Kasumi-1 (cell line): ENCODE measurements at regions not wholly inside any gene's neighbourhood (a gene's known extent, or its start where the extent isn't known, plus 50 kb on each side); places are given as distances from the start of the nearest gene placed in this dataset.
"Not testable (repeated sequence)": the region's sequence is repeated elsewhere in the genome, so short reads cannot be mapped to it uniquely, and the experiment has no call there.

Experiments used
- DNase-seq, 2 experiments: peaks; one replicate each; lab custom pipeline; 2025; lab: John Stamatoyannopoulos, UW

DNA sequence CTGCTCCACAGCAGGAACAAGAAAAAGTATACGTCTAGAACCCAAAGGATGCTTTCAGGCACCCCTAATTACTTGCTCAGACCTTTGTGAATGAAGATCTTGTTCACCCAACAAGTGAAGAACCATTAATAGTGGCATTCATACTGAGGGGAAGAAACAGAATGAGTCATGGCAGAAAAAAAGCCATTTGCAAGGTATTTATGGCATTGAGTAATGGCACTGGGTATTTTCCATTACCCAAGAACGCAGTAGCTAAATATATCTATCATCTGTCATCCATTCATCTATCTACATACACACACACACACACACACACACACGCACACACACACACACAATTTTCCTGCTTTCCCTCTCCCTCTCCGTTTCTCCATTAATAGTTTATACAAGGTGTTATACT lies 56.4 kb upstream of the XIRP2 start:
- DNase-seq, result no peak

DNA sequence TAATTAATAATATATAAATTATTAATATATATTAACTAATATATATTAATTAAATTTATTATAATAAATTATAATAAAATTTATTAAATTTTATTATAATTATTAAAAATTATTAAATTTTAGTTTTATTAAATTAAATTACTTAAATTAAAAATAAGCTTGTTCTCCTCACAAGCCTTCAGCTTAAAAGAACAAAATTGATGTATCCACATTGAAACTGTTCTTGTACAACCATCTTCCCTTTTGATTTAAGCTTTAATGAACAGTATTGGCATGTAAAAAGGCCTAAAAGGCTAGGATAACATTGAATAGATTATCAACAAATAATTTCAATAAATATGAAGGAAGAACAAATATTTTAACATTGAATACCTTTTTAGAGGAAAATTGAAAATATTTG lies 62.4 kb upstream of the XIRP2 start:
- no peak for DNase-seq

DNA sequence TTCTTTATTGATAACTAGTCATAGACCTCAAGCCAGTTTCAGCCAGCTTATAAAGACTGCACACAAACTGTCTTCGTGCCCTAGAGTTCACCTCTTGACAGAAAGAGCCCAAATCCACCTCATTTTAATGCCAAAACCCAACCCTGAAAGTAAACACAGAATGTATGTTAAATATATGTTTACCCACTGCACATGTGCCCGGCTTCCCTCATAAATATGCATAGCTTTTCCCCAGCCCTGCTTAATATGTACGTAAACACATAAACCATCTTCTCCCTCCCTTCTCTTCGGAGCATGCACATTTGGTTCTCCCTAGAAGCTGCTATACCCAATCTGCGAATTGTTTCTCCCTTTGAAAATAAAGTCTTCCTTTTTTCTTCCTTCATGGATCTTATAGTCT lies 73.9 kb upstream of the XIRP2 start:
- no peak for DNase-seq

DNA sequence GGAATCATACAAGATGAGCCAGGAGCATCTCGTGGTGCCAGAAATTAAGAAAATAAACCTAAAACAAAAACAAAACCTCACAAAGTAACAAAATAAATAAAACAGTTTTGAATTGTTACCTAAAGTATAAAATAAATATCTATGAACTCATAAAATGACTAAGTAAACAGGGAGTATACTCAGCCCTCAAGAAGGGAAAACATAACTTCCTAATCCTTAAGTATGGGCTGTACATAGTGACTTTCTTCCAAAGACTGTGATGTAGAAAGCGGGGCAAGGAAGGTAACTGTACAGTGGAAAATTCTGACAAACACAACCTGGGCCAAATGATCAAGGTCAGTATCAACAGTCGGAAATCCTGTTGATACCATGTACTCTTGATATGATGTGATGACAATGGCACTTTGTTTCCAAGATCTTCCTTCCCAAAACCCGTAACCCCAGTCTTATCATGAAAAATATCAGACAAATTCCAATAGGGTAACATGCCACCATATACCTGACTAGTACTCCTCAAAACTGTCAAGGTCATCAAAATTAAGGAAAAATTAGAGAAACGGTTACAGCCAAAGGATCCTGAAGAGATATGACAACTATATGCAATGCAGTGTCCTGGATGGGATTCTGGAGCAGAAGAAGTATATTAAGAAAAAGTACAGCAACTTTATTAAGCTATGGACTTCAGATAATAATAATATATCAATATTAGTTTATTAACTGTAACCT lies 76.0 kb upstream of the XIRP2 start:
- no peak for DNase-seq

DNA sequence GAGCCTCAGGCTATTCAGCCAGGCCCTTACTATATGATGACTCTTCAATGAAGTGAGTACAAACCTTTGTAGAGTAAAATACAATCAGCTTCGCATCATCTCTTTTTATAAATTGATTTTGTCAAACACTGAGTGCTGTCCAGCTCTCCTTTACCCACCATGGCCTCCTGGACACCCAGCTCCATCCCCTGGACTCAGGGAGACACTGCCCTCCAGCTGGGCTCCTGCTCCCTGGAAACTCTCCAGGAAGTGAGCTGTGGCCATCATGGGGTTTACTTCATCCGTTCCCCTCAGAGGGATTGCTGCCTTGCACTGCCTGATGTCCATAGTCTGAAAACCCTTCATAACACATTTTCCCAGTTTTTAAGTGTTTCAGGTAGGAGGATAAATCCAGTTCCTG lies 82.5 kb upstream of the XIRP2 start:
- DNase-seq, result no peak

DNA sequence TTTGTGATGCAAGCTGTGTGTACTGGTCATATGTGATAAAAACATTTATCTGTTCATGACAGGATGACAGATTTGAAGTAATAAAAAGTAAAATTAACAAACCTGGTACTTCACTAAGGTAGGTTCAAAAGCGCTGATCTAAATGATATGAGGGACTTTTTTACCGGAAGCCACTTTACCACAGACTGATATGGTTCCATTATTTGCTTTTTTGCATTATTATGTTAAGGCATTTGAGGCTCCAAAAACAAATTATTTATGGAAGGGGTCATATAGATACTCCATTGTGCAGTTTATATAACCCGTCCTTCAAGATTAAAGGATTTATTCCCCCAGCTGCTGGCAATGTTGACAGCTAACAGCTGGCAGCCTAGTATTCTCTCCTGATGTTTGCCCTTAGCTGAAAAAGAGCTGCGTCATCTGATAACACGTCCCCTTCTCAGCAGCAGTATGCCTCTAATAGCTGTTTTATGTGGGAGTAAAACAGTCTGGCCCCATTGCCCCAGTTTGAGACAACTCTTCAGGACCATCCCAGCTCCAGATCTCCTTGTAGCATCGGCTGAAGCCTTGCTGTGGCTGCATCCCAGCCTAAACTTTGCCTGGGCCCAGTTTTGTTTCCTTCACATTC lies 84.8 kb upstream of the XIRP2 start:
- no peak for DNase-seq

DNA sequence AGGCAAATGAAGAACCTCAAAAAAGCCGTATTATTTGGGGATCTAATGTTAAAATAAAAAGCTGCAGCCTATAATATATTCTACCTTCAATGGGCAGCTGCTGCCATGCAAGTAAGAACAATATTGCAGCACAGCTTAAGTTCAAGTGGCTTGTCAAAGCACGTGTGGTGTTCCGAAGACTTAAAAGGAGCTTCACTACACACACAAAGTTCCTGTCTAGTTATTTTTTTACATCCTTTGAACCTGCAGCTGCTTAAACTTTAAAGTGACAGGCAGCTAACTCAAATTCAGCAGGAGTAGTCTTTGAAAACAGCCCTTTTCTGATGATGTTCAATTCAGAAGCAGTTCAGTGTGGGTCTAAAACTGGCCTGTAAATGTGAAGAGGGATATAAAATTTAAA lies 85.8 kb upstream of the XIRP2 start:
- DNase-seq, result no peak

DNA sequence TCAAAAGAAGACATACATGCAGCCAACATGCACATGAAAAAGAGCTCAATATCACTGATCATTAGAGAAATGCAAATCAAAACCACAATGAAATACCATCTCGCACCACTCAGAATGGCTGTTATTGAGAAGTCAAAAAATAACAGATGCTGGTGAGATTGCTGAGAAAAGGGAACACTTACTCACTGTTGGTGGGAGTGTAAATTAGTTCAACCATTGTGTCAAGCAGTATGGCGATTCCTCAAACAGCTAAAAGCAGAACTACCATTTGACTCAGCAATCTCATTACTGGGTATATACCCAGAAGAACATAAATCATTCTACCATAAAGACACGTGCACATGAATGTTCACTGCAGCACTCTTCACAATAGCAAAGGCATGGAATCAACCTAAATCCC lies 95.5 kb upstream of the XIRP2 start:
- no peak for DNase-seq

DNA sequence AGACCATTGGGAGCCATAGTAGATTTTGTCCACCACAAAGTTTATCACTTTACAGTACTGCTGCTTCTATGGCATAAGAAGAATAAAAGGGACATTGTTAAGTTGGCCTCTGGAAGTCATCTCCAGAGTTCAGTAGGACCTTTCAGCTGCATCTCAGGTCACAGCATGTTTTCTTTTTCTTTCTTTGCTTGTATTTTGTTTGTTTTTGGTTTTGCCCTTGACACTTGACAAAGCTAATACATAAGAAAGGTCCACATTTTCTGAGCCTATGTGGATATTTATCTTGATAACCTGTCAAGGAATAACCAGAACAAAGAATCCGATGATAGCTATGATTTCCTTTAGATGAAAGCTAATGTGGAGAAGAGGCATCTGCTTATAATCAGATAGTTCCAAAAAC lies 101.6 kb upstream of the XIRP2 start:
- no peak for DNase-seq

DNA sequence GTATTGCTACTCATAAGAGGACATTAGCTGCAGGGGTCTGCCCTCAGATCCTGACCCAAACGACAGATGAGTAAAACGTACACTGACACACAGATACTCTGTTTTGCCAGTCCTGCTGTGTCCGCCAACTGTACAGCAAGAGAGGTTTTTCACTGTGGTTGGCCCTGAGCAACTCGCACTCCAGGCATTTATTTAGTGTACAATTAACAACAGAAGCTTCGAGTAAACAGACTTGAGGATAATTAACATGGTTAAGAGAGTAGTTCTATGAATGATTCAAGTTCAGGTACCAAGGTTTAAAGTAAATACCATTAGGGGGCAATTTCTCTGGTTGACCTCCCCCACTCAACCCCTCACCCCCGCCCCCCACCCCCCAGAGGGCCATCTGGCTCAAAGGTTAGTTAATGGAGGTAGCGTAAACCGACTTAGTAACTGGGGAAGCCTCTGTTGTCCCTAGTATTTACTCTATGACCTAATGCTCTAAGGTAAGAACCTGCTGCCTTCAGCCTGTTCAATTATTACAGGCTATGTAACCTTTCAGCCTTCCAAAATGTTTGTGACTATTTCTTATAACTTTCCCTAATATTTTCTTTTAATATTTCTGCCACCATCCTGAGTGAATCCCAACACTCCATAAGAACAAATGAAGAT lies 103.9 kb upstream of the XIRP2 start:
- DNase-seq, result no peak

DNA sequence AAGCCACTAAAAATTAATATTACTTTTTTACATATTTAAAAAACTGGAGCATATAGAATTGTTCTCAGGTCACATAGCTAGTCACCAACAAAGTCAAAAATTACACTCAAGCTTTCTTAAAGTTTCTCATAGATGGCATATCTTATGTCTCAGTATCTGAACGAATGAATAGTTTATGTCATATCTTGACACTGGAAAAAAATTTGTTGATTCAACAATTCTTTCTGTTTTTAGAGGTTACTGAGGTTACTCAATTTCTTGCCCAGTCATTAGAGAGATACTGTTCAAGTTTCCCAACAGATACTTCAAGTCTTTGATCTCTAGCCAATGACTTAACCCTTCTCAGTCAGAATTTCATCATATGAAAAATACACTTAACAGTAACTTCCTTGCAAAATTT lies 113.1 kb upstream of the XIRP2 start:
- no peak for DNase-seq

DNA sequence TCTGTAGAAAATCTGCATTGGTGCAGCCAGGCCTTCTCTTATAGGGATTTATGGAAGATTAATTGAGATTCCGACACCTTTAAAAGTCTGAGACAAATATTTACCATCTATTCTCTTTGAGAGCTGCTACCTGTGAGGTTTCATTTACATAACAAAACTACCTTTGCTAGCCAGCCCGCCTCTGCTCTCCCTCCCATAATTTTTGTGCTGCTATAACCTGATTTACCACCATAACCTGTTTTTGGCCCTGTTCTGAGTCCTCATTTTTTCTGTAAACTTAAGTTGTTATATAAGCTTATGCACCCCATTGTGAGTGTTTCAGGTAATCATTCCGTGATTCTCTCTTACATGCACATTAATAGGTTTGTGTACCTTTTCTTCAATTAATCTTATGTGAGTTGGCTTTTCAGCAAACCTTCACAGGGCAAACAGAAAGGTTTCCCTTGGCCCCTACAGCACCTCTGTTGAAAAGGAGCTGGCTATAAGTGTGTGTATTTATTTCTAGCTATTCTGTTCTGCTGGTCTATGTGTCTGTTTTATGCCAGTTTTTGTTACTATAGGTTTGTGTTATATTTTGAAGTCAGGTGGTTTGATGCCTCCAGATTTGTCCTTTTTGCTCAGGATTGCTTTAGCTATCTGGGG lies 114.9 kb upstream of the XIRP2 start:
- DNase-seq, result no peak

DNA sequence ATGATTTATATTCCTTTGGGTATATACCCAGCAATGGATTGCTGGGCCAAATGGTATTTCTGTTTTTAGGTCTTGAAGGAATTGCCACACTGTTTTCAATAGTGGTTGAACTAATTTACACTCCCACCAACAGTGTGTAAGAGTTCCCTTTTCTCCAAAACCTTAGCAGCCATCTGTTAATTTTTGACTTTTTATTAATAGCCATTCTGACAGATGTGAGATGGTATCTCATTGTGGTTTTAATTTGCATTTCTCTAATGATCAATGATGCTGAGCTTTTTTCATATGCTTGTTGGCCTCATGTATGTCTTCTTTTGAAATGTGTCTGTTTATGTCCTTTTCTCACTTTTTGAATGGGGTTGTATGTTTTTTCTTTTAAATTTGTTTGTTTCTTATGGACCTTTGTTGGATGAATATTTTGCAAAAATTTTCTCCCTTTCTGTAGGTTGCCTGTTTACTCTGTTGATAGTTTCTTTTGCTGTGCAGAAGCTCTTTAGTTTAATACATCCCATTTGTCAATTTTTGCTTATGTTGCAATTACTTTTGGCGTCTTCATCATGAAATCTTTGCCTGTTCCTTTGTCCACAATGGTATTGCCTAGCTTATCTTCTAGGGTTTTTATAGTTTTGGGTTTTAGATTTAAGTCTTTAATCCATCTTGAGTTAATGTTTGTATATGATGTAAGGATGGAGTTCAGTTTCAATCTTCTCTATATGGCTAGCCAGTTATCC lies 119.7 kb upstream of the XIRP2 start:
- DNase-seq, result no peak

DNA sequence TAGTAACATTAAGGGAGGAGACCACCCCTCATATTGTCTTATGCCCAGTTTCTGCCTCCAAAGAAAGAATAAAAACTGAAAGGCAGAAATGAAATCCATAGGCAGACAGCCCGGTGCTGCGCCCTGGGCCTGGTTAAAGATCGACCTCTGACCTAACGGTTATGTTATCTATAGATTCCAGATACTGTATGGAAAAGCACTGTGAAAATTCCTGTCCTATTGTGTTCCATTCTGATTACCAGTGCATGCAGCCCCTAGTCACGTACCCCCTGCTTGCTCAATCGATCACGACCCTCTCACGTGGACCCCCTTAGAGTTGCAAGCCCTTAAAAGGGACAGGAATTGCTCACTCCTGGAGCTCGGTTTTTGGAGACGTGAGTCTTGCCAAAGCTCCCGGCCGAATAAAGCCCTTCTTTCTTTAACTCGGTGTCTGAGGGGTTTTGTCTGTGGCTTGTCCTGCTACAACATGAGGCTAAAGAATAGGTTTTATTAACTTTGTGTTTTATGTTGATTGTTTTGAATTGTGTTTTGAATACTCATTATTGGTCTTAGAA lies 121.4 kb upstream of the XIRP2 start:
- DNase-seq, result not testable (repeated sequence)

DNA sequence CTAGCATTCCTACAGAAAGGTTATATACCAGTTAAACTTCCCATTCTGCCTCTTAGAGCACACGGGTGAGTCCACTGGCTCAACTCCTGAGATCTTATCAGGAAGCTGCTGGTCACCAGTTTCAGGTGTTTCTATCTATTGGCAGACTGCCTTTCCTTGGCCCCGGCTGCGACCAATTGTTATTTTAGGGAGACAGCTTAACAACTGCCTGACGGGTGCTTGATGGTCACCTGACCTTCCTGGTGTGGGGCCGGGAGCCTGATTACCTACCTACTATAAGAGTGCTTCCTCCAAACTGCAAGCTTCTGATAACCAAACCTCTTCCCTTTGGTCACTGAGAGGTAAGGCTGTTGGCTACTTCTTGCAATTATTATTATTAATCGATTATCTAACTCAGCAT lies 122.1 kb upstream of the XIRP2 start:
- no peak for DNase-seq

DNA sequence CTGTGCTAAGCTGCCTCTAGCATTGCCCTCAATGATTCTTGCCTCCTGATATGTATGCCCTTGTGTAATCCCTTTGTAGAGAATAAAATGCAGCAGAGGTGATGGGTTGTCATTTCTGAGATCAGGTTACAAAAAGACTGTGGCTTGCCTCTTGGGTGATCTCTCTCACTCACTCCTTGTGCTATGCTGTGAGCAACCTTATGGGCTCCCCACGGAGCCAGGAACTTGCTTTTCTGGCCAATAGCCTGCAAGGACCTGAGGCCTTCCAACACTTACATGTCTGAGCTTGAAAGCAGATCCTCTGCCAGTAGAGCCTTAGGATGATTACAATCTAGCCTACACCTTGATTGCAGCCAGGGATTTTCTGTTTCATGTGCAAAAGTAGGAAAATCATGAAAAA lies 123.1 kb upstream of the XIRP2 start:
- DNase-seq, result no peak

DNA sequence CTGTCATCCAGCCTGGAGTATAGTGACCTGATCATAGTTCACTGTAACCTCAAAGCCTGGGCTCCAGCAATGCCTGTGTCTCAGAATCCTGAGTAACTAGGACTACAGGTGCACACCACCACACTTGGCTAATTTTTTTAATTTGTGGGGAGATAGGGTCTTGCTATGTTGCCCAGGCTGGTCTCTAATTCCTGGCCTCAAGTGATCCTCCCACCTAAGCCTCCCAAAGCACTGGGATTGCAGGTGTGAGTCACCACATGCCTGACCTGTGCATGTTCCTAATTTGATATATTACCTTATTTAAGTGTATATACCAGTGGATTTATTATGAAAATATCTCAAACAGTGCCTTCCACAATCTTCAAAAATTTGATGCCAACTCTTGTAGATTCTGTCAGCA lies 123.6 kb upstream of the XIRP2 start:
- DNase-seq, result no peak

DNA sequence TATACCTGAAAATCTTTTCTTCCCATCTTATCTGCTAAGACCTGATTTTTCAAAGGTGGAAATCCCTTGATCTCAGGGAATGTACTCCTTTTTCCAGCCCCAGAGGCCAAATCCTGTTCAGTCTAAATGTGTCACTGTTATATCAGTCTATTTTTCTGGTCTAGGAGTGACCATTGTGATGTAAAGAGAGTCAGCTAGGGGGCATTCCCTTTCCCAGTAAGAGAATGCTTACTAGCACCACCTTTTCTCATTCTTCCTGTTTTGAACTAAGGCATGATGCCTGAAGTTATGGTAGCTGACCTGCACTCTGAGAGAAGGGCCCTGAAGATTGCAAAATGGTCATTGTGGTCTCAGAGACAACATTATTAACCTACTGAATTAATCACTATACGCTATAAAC lies 124.1 kb upstream of the XIRP2 start:
- no peak for DNase-seq

DNA sequence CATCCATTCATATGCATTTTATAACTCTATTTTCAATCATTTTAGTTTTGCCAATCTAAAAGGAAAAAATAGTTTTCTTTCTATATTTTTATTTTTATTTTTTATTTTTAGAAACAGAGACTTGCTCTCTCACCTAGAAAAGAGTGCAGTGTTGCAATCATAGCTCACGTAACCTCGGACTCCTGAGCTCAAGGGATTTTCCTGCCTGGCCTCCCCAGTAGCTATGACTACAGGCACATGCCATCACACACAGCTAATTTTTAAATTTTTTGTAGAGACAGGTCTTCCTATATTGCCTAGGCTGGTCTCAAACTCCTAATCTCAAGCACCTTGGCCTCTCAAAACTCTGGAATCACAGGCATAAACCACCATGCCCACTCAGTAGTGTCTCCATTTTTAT lies 125.5 kb upstream of the XIRP2 start:
- no peak for DNase-seq

DNA sequence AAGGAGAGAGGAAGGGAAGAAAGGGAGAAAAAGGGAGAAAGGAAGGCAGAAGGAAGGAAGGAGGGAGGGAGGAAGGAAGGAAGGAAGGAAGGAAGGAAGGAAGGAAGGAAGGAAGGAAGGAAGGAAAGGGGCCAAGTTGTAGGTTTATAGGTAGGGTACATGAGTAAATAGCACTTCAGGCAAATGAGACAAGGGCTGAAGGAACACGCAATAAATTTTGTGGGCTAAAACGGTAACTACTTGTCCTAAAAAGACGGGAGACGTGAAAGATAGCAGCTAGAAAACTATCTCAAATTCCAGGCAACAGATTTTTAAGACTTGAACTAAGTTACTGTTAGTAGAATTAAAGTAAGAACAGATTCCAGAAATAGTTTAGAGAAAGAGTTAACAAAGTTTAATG lies 129.3 kb upstream of the XIRP2 start:
- DNase-seq, result no peak

DNA sequence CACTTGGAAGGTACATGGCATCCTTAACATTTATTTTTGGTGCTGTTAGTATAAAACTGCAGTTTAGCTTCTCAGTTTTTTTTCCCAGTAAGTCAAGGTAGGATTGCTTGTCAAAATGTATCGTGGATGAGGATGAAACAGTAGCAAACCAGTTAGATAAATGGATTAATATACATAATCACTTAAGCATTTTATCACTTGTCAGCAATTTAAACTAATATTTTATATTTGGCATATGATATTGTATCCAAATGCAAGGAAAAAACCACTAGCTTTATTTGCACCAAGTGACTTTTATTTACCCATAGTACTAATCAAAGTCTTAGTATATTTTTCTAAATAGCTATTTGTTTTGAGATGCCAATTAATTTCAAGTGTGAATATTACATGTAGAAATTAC lies 137.7 kb upstream of the XIRP2 start:
- no peak for DNase-seq

DNA sequence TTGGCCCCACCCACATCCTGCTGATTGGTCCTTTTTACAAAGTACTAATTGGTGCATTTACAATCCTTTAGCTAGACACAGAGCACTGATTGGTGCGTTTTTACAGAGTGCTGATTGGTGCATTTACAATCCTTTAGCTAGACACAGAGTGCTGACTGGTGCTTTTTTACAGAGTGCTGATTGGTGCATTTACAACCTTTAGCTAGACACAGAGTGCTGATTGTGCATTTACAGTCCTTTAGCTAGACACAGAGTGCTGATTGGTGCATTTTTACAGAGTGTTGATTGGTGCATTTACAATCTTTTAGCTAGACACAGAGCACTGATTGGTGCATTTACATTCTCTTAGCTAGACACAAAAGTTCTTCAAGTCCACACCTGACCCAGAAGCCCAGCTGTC lies 144.2 kb upstream of the XIRP2 start:
- DNase-seq, result not testable (repeated sequence)
